ENCODE measurements at regions not wholly inside any gene's neighbourhood (a gene's known extent, or its start where the extent isn't known, plus 50 kb on each side); places are given as distances from the start of the nearest gene placed in this dataset.
"Not testable (repeated sequence)": the region's sequence is repeated elsewhere in the genome, so short reads cannot be mapped to it uniquely, and the experiment has no call there.

DNA sequence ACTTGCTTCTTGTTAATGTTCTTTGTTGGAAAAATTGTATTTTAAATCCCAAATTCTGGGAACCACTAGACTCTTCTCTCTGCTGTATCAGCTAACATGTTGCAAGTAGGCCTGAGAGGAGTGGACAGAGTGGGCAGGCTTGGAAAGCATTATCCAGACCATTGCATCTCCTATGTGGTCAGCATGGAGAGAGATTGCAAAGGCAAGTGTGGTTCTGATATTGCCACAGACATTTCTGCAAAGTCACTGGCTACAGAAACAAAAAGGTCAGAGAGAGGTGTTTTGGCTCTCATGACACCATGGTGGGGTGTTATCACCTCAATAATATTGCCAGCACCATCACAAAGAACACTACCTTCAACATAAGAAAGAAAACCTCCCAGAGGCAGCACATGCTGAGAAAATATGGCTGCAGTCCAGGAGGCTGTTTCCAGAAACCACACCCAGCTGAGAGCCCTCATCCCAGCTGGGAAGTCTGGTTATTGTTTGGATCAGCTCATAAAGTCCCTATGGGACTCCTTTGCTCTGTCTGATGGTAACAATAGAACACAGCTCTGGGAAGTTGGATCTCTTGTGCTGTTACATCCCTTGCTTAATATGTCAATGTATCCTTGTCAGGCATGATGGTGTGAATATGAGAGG is 78.2 kb upstream of the TBX18 start:
- Histone ChIP-seq H3K9me3 (ENCODE audit: control insufficient read depth in 4 of 4, low read length in 3 of 4) (no peaks in the 10 kb centered on the region), H3K4me3 (ENCODE audit: low read depth in 1 of 3, low read length in 3 of 3) (no peak overlapping the region), H3K4me1 (ENCODE audit: control insufficient read depth in 4 of 4, insufficient read depth in 4 of 4, low read length in 3 of 4) (no peaks in the 10 kb centered on the region), H3K9ac (ENCODE audit: low read depth in 1 of 2, low read length in 2 of 2) (no peak overlapping the region), H3K27ac (ENCODE audit: low read depth in 1 of 2, low read length in 2 of 2) (no peak overlapping the region), H3K36me3 (ENCODE audit: control insufficient read depth in 4 of 4, insufficient read depth in 3 of 4, low read depth in 1 of 4, low read length in 3 of 4) (no peaks in the 10 kb centered on the region), H3K27me3 (ENCODE audit: control insufficient read depth in 4 of 4, insufficient read depth in 4 of 4, low read length in 3 of 4) (no peaks in the 10 kb centered on the region)
- DNase-seq (ENCODE audit: low spot score), result no peak
- TF ChIP-seq, protein P1, sequence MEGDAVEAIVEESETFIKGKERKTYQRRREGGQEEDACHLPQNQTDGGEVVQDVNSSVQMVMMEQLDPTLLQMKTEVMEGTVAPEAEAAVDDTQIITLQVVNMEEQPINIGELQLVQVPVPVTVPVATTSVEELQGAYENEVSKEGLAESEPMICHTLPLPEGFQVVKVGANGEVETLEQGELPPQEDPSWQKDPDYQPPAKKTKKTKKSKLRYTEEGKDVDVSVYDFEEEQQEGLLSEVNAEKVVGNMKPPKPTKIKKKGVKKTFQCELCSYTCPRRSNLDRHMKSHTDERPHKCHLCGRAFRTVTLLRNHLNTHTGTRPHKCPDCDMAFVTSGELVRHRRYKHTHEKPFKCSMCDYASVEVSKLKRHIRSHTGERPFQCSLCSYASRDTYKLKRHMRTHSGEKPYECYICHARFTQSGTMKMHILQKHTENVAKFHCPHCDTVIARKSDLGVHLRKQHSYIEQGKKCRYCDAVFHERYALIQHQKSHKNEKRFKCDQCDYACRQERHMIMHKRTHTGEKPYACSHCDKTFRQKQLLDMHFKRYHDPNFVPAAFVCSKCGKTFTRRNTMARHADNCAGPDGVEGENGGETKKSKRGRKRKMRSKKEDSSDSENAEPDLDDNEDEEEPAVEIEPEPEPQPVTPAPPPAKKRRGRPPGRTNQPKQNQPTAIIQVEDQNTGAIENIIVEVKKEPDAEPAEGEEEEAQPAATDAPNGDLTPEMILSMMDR (IDR thresholded peaks at IDR 0.05; ENCODE audit: low read depth, low read length, missing input control), result no peak
- TF ChIP-seq, protein P2, sequence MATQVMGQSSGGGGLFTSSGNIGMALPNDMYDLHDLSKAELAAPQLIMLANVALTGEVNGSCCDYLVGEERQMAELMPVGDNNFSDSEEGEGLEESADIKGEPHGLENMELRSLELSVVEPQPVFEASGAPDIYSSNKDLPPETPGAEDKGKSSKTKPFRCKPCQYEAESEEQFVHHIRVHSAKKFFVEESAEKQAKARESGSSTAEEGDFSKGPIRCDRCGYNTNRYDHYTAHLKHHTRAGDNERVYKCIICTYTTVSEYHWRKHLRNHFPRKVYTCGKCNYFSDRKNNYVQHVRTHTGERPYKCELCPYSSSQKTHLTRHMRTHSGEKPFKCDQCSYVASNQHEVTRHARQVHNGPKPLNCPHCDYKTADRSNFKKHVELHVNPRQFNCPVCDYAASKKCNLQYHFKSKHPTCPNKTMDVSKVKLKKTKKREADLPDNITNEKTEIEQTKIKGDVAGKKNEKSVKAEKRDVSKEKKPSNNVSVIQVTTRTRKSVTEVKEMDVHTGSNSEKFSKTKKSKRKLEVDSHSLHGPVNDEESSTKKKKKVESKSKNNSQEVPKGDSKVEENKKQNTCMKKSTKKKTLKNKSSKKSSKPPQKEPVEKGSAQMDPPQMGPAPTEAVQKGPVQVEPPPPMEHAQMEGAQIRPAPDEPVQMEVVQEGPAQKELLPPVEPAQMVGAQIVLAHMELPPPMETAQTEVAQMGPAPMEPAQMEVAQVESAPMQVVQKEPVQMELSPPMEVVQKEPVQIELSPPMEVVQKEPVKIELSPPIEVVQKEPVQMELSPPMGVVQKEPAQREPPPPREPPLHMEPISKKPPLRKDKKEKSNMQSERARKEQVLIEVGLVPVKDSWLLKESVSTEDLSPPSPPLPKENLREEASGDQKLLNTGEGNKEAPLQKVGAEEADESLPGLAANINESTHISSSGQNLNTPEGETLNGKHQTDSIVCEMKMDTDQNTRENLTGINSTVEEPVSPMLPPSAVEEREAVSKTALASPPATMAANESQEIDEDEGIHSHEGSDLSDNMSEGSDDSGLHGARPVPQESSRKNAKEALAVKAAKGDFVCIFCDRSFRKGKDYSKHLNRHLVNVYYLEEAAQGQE (IDR thresholded peaks at IDR 0.05), result no peak
- TF ChIP-seq FOXA1 (IDR thresholded peaks at IDR 0.05), result no peak

DNA sequence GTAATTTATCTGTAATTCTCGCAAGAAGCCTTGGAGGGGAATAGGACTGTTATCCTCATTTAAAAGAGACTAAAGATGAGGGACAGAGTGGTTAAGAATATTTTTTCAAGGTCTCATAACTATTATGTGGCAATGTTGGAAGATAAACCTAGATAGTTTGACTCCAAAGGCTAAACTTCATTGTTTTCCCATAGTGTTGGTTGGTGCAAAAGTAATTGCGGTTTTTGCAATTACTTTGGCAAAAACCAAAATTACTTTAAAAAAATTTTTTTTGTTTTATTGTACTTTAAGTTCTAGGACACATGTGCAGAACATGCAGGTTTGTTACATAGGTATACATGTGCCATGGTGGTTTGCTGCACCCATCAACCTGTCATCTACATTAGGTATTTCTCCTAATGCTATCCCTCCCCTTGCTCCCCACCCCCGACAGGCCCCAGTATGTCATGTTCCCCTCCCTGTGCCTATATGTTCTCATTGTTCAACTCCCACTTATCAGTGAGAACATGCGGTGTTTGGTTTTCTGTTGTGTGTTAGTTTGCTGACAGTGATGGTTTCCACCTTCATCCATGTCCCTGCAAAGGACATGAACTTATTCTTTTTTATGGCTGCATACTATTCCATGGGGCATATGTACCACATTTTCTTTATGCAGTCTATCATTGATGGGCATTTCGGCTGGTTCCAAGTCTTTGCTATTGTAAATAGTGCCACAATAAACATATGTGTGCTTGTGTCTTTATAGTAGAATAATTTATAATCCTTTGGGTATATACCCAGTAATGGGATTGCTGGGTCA is 72.9 kb upstream of the TBX18 start:
- not testable (repeated sequence) for H3K27ac ChIP-seq (ENCODE audit: low read depth in 1 of 2, low read length in 2 of 2); H3K4me1 ChIP-seq (ENCODE audit: control insufficient read depth in 4 of 4, insufficient read depth in 4 of 4, low read length in 3 of 4); H3K36me3 ChIP-seq (ENCODE audit: control insufficient read depth in 4 of 4, insufficient read depth in 3 of 4, low read depth in 1 of 4, low read length in 3 of 4); H3K4me3 ChIP-seq (ENCODE audit: low read depth in 1 of 3, low read length in 3 of 3); H3K9ac ChIP-seq (ENCODE audit: low read depth in 1 of 2, low read length in 2 of 2); H3K9me3 ChIP-seq (ENCODE audit: control insufficient read depth in 4 of 4, low read length in 3 of 4); DNase-seq (ENCODE audit: low spot score); H3K27me3 ChIP-seq (ENCODE audit: control insufficient read depth in 4 of 4, insufficient read depth in 4 of 4, low read length in 3 of 4)
- WGBS, result 91% methylated on average over 5 of the region's 5 CpGs

DNA sequence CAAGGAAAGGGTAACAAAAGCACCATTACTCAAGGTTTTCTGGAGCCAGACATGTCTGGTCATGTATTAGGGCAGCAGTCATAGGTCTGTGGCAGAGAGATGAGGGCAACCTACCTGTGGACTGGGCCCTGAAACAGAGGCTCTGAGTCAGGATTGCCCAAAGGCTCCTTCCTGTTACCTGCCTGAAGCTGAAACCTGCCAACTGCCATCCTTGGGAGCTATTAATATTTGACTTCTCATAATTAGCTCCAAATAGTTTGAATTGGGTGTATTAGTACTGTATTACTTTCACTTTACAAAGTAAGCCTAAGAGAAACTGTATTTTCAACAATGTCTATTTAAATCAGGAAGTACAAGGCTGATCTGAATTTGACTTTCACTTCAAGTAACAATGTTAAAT is 72.0 kb upstream of the TBX18 start:
- Histone ChIP-seq H3K36me3 (ENCODE audit: control insufficient read depth in 4 of 4, insufficient read depth in 3 of 4, low read depth in 1 of 4, low read length in 3 of 4) (no peaks in the 10 kb centered on the region), H3K4me3 (ENCODE audit: low read depth in 1 of 3, low read length in 3 of 3) (no peak overlapping the region), H3K27me3 (ENCODE audit: control insufficient read depth in 4 of 4, insufficient read depth in 4 of 4, low read length in 3 of 4) (no peaks in the 10 kb centered on the region), H3K27ac (ENCODE audit: low read depth in 1 of 2, low read length in 2 of 2) (no peak overlapping the region), H3K9me3 (ENCODE audit: control insufficient read depth in 4 of 4, low read length in 3 of 4) (no peaks in the 10 kb centered on the region), H3K4me1 (ENCODE audit: control insufficient read depth in 4 of 4, insufficient read depth in 4 of 4, low read length in 3 of 4) (peaks cover 0 to 5% (median 3%) of the 10 kb centered on the region in 4 donors), H3K9ac (ENCODE audit: low read depth in 1 of 2, low read length in 2 of 2) (no peak overlapping the region)
- no peak for DNase-seq (ENCODE audit: low spot score)
- TF ChIP-seq TAF1 (conservative IDR thresholded peaks at IDR 0.05) (no peak), HNF4A (conservative IDR thresholded peaks at IDR 0.05) (no peak), GABPA (IDR thresholded peaks at IDR 0.05 in 1 of 2, conservative IDR thresholded peaks at IDR 0.05 in 1 of 2) (no peak), JUND (IDR thresholded peaks at IDR 0.05) (no peak), SP1 (IDR thresholded peaks at IDR 0.05) (no peak), HNF4G (IDR thresholded peaks at IDR 0.05) (no peak)
- TF ChIP-seq, protein P3, sequence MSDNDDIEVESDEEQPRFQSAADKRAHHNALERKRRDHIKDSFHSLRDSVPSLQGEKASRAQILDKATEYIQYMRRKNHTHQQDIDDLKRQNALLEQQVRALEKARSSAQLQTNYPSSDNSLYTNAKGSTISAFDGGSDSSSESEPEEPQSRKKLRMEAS (IDR thresholded peaks at IDR 0.05), result no peak
- TF ChIP-seq, protein P4, sequence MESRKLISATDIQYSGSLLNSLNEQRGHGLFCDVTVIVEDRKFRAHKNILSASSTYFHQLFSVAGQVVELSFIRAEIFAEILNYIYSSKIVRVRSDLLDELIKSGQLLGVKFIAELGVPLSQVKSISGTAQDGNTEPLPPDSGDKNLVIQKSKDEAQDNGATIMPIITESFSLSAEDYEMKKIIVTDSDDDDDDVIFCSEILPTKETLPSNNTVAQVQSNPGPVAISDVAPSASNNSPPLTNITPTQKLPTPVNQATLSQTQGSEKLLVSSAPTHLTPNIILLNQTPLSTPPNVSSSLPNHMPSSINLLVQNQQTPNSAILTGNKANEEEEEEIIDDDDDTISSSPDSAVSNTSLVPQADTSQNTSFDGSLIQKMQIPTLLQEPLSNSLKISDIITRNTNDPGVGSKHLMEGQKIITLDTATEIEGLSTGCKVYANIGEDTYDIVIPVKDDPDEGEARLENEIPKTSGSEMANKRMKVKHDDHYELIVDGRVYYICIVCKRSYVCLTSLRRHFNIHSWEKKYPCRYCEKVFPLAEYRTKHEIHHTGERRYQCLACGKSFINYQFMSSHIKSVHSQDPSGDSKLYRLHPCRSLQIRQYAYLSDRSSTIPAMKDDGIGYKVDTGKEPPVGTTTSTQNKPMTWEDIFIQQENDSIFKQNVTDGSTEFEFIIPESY (IDR thresholded peaks at IDR 0.05), result no peak
- TF ChIP-seq, protein P1 (IDR thresholded peaks at IDR 0.05; ENCODE audit: low read depth, low read length, missing input control), result no peak
